GM12874 (cell line): ENCODE measurements at regions not wholly inside any gene's neighbourhood (a gene's known extent, or its start where the extent isn't known, plus 50 kb on each side); places are given as distances from the start of the nearest gene placed in this dataset.

Source experiments
- TF ChIP-seq, protein P1 (sequence below): IDR thresholded peaks from 2 replicates; pipeline ENCODE4 v1.5.1; 2011; ENCODE audit warnings: low read depth, mild to moderate bottlenecking, control low read depth, low read length, moderate library complexity; ENCODE audit not compliant: insufficient read depth

DNA sequence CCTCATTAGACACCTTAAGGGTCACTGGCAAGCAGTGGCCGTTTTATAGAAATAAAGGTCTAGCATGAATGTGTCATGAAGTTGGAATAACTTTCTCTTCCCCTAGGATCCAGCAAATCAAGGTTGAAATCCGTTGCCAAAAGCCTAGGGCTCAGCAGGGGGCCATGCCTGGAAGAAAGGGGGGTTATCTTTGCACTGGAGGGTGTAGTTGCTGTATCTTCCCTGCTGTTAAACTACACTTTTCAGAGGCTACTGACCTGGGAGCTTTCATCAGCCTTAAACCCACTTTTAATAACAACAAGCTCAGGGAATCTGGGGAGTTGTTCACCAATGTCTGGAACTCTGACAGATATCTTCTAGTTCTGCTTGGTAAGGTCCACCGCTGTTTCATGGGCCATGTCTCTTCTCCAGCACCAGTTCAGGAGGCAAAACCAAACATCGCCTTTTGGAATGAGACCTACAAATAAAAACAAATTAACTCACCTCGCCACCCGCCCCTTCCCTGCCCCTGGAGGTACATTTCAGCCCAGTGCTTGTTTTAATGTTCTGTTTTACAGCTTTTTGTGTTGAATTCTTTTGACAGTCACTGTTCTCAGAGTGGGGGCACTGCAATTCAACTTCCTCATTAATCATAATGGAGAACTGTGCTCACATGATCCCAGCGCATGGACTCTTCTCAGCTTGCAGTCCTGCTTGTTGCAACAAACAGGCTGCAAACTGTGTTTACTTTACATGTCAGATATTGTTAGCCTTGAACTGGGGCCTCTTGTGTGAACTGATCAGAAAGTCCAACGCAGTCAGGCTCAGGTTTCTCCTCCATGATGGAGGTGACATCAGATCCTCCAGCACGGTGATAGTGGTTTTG, 508.7 kb downstream of the KCNJ2 start:
- TF ChIP-seq, protein P1, sequence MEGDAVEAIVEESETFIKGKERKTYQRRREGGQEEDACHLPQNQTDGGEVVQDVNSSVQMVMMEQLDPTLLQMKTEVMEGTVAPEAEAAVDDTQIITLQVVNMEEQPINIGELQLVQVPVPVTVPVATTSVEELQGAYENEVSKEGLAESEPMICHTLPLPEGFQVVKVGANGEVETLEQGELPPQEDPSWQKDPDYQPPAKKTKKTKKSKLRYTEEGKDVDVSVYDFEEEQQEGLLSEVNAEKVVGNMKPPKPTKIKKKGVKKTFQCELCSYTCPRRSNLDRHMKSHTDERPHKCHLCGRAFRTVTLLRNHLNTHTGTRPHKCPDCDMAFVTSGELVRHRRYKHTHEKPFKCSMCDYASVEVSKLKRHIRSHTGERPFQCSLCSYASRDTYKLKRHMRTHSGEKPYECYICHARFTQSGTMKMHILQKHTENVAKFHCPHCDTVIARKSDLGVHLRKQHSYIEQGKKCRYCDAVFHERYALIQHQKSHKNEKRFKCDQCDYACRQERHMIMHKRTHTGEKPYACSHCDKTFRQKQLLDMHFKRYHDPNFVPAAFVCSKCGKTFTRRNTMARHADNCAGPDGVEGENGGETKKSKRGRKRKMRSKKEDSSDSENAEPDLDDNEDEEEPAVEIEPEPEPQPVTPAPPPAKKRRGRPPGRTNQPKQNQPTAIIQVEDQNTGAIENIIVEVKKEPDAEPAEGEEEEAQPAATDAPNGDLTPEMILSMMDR = no peak

DNA sequence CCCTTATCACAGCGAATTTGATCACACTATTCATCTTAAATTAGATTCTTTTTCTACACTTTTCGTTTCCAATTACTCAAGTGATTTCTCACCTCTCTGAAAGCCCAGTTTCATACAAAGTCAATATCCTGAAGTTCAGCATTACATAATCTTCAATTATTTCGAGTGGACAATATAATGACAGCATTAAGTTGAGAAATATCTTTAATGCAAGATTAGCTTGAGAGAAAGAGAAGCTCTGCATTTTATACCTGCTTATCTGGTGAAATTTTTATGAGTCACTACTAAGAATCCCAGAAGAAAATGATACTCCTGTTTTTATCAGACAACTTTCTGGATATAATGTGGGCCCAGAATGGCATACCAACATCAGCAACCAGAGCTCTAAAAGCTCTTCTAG, 509.6 kb downstream of the KCNJ2 start:
- TF ChIP-seq, protein P1 = no peak

DNA sequence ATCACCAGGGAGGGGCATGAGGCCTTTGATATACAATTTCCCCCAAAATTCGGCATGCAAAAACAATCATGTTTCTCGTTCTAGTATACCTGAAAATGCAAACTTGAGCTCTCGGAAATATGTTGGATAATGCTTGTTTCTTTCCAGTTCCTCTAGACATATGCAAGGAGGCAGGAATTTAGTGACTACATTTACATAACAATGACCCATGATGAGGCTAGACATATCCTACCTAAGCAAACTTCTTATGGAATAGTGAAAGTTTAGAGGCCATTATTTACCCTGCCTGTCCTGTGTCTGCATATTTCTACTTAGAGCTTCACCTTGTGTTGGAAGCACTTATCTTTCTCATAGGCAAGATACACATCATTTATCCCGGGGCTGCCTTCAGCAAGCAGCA, 514.6 kb downstream of the KCNJ2 start:
- TF ChIP-seq, protein P1 = no peak

DNA sequence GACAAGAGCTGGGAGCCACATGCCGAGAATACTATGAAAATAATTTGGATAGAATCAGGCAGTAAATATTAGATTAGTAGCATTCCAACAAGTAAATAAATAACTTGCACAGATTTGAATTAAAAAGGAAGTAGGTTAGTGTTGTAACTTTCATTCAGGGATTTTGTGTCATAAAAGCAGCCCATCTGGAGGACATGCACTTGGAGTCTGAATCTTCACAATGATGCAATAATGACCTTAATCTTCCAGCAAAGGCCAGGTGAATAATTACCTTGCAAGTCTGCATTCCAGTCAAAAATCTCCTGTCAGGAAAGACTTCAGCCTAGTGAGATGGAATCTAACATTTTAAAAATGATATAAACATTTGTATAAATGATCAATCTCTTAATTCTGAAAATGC, 518.1 kb downstream of the KCNJ2 start:
- TF ChIP-seq, protein P1 = no peak

DNA sequence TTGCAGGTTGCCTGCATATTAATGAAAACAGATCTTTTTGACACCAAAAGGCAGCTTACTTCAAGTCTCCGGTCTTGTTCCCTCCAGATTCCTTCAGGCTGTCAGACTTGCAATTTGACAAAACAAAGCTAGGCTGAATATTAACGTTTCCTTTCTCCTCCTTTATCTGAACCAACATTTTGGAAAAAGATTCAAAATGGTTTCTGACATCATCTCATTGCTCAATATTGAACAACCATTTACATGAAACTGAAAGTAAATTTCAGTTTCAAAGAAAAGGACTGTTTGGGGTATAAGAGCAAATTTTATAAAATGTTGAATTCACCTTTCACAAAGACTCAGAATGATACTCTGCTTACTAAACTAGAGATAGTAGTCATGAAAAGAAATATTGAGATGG, 521.8 kb downstream of the KCNJ2 start:
- TF ChIP-seq, protein P1 = no peak

DNA sequence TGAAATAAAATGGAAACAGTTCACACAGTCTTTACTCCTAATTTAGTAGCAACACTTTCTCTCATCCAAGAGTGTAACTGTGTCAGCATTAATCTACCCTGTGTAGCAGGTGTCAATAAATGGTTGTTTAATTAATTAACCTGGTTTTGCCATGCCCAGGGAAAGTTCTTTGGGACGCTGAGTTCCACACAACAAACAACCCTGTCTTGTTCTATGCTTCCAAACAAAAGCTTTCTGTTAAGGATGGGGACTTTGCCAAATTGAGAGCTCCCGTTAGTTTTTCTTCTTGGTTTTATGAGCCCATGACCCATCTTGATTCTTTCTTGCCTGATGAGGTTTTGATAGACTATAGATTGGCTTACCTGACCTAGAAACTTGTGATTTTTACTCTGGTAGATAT, 530.1 kb downstream of the KCNJ2 start:
- TF ChIP-seq, protein P1 = no peak

DNA sequence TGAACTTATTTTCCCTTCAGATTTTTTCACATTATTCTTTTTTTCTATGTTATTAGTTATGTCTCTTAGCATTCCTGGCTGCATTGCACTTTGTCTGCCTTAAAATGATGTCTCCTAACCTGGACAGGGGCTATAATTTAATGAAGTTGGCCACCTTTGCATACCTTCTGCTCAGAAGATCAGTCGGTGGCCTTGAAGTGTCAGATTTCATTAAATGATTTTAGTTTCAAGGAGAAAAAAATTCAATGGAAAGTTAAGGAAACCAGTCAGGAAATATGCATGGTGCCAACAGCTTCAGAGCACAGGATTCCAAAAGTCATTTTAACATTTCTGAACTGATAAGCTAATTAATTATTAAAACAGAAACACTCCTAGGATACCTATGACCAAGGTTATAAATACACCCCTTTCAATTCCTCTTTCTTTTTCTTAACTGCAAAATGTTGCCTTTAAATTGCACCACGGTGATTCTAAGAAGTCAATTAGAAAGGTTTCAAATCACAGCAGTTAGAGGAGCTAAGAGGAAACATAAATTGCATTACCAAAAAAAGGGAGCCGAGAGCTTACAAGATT, 533.4 kb downstream of the KCNJ2 start:
- TF ChIP-seq, protein P1 = no peak
